Mammary epithelial cell (primary cell): ENCODE measurements at regions not wholly inside any gene's neighbourhood (a gene's known extent, or its start where the extent isn't known, plus 50 kb on each side); places are given as distances from the start of the nearest gene placed in this dataset.

Experiments used
- EZH2 ChIP-seq: IDR thresholded peaks from 2 replicates; pipeline ENCODE4 v1.6.1; 2012; ENCODE audit warnings: low read length, inconsistent platforms, borderline replicate concordance
- TF ChIP-seq, protein P1 (sequence below), 2 donors: IDR thresholded peaks in 1 of 2; conservative IDR thresholded peaks in 1 of 2; 2 replicates each; pipeline ENCODE4 v1.5.1; 2011 to 2012; ENCODE audit warnings: inconsistent platforms in 2 of 2, low read length in 2 of 2, mild to moderate bottlenecking in 2 of 2, control low read depth in 1 of 2, low read depth in 1 of 2; ENCODE audit not compliant: insufficient read depth in 1 of 2; ENCODE audit errors: extremely low read depth in 1 of 2

DNA sequence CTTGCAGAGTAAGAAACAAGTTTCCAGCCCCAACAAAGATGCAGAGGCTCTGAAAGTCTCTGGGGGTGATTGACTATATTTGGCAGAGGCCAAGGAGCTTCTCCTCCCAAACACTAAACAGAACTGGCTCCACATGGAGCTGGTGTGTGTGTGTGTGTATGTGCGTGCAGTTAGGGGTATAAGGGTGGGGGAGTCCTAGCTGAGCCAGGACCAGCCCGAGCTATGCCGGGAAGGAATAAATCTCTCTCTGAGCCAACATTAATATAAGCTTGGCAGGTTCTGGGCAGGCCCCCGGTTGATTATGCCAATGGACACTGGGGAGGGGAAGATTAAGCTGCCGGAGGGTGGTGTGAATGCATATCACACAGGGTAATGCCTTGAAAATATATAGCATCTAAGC is 324.2 kb downstream of the MIAT start:
- TF ChIP-seq, protein P1, sequence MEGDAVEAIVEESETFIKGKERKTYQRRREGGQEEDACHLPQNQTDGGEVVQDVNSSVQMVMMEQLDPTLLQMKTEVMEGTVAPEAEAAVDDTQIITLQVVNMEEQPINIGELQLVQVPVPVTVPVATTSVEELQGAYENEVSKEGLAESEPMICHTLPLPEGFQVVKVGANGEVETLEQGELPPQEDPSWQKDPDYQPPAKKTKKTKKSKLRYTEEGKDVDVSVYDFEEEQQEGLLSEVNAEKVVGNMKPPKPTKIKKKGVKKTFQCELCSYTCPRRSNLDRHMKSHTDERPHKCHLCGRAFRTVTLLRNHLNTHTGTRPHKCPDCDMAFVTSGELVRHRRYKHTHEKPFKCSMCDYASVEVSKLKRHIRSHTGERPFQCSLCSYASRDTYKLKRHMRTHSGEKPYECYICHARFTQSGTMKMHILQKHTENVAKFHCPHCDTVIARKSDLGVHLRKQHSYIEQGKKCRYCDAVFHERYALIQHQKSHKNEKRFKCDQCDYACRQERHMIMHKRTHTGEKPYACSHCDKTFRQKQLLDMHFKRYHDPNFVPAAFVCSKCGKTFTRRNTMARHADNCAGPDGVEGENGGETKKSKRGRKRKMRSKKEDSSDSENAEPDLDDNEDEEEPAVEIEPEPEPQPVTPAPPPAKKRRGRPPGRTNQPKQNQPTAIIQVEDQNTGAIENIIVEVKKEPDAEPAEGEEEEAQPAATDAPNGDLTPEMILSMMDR (conservative IDR thresholded peaks at IDR 0.05 in 1 of 2, IDR thresholded peaks at IDR 0.05 in 1 of 2; ENCODE audit: extremely low read depth in 1 of 2, insufficient read depth in 1 of 2, low read depth in 1 of 2, low read length in 2 of 2): no peak
- no peak for TF ChIP-seq EZH2
